PC-9 (cell line): ENCODE measurements at regions not wholly inside any gene's neighbourhood (a gene's known extent, or its start where the extent isn't known, plus 50 kb on each side); places are given as distances from the start of the nearest gene placed in this dataset.

Experiments used
- EZH2 ChIP-seq: fragments of 200-600 bp; sonication (generic); IDR thresholded peaks from 2 replicates; pipeline ENCODE4 v1.8.0; 2017; ENCODE audit warnings: antibody characterized with exemption, low read depth
- TF ChIP-seq, protein P1 (sequence below): fragments of 200-600 bp; sonication (generic); conservative IDR thresholded peaks from 2 replicates; pipeline ENCODE4 v1.6.1; 2017; ENCODE audit warnings: mixed run types, antibody characterized with exemption, mild to moderate bottlenecking, moderate library complexity

DNA sequence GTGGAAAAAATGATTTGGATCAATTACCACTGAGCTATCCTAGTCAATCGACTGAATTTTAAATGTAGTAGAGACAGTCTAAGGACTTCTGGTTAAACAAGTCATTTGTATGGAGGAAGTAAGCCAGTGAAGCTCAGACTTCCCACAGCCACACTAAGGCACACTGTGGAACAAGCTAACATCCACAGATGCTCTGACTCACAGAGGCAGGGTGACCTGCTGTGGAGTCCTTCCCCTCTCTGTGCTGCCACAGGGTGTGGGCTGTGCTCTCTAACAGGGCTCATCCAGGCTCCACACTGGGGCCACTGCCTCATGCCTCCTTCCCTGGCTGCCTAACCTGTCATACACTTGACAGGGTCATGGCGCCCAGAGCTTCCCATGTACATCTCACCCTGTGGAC lies 351.0 kb downstream of the GALR1 start:
- TF ChIP-seq, protein P1, sequence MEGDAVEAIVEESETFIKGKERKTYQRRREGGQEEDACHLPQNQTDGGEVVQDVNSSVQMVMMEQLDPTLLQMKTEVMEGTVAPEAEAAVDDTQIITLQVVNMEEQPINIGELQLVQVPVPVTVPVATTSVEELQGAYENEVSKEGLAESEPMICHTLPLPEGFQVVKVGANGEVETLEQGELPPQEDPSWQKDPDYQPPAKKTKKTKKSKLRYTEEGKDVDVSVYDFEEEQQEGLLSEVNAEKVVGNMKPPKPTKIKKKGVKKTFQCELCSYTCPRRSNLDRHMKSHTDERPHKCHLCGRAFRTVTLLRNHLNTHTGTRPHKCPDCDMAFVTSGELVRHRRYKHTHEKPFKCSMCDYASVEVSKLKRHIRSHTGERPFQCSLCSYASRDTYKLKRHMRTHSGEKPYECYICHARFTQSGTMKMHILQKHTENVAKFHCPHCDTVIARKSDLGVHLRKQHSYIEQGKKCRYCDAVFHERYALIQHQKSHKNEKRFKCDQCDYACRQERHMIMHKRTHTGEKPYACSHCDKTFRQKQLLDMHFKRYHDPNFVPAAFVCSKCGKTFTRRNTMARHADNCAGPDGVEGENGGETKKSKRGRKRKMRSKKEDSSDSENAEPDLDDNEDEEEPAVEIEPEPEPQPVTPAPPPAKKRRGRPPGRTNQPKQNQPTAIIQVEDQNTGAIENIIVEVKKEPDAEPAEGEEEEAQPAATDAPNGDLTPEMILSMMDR: no peak
- TF ChIP-seq EZH2: no peak
